ENCODE measurements at regions not wholly inside any gene's neighbourhood (a gene's known extent, or its start where the extent isn't known, plus 50 kb on each side); places are given as distances from the start of the nearest gene placed in this dataset.
"Not testable (repeated sequence)": the region's sequence is repeated elsewhere in the genome, so short reads cannot be mapped to it uniquely, and the experiment has no call there.

- no peak for DNase-seq (ENCODE audit: extremely low read depth, low read depth, low spot score)
Measured at GRCh38 chr9:126056312-126057021, 270.2 kb upstream of the MVB12B start.

DNA sequence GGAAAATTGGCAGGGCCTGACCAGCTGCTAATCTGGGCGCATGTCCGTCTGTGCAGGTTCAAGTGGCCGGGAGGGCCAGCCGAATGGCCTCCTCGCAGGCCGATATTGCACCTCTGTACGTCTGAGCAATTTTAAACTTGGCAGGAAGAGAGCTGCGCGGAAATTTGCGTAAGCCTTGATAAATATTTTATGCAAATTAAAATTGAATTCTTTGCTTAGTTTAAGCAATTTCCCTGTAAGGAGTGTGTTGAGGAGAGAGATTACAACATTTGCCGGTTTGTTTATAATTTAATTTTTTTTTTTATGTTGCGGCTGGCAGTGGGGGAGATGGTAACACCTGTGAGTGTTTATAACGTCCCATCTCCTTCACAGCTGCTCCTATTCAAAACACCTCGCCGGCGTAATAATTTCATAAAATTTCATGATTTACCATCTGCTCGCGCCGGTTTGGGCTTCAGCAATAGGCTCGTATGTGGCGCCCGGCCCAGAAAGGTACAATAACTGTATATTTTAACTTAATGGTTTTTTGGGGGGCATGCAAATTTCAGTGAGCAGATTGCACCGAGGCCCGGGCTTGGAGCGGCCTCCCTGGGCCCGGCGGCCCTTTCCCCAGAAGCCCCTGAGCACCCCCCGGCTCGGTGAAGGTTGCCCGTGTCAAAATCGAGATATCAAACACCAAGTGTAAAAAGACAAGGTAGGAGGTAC, 269.4 kb upstream of the MVB12B start:
- no peak for DNase-seq (ENCODE audit: extremely low read depth, low read depth, low spot score)

DNA sequence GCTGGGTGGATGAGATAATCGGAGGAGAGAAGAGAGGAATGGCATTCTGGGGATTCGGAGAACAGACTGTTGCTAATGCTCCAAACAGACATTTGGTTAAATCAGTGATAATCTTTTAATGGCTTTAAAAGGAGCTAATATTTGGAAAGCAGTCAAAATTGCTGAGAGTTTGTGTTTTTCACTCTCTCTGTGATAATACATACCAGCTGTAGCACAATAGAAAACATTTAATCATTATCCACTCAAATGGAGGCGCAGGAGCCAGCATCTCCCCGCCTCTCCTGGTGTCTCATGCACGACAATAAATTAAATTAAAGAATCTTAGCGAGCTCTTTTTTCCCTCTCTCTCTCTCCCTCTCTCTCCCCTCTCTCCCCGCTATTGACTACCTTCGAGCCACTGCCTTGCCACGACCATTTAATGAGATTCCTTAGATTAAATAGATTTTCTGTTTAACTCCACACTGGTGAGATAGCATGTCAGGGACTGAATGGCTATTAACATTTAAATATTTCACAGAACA, 268.6 kb upstream of the MVB12B start:
- no peak for DNase-seq (ENCODE audit: extremely low read depth, low read depth, low spot score)

GRCh38 chr9:126058591-126058990, 268.0 kb upstream of the MVB12B start:
- DNase-seq (ENCODE audit: extremely low read depth, low read depth, low spot score), result no peak

DNA sequence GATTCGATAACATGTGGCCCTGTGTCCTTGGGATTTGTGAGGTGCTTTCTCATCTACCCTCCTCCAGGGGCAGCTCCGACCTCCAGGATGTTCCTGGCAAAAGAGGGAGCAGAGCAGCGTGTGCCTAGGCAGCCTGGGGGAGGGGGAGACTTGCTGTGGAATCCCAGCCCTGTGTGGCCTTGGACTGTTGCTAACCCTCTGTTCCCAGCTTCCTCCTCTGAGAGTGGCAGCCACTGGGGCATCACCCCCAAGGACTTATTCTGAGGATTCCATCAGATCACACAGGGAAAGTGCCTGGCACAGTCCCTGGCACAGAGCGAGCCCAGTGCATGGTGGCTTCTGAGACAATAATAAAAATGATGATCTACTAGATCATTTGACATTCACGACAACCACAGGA, 265.1 kb upstream of the MVB12B start:
- no peak for DNase-seq (ENCODE audit: extremely low read depth, low read depth, low spot score)

DNA sequence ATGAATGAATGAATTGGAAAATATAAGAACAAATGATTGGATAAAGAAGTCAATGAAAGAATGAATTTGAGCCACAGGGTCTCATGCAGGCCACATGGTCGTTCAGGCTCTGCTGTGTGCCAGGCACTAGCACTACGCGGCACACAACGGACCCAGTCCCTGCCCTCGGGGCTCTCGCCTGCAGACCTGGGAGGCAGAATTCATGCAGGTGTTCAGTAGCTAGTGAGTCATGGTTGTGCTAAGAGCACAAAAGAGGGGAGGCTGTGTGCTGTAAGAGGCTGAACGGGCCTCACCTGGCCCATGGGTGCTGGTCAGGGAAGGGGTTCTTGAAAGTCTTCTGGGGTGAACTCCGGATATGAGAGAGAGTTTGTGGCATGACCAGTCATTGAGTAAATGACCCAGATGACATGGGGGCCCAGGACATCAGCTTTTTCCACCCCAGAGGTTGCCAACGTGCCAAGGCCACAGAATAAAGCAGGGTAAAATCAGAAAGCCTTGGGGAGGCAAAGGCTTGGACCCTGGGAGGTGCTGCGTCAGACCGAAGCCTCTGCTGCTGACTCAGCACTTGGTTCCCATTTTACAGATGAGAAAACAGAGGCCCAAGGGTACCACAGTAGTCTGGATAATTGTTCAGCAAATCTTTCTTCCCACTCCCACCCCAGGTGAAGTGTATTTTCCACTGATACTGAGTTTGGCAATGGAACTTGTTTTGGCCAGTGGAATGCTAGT, 264.3 kb upstream of the MVB12B start:
- no peak for DNase-seq (ENCODE audit: extremely low read depth, low read depth, low spot score)

DNA sequence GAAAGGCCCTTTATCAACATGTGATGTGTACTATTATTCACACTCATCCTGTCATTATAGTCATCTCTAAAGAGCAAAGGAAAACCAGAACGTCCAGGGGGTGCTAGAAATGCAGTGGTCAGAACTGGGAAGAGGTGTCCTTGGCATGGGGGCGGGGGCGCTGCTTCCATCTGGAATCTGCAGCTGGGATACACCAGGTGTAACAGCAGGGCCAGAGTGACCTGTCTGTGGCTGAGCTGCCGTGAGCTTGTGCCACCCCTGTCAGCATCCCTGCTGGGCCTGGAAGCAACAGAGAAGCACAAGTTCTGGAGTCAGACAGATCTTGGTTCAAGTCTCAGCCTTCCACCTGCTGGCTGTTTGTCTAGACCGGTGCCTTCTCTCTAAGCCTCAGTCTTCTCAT, 263.3 kb upstream of the MVB12B start:
- no peak for DNase-seq (ENCODE audit: extremely low read depth, low read depth, low spot score)

DNA sequence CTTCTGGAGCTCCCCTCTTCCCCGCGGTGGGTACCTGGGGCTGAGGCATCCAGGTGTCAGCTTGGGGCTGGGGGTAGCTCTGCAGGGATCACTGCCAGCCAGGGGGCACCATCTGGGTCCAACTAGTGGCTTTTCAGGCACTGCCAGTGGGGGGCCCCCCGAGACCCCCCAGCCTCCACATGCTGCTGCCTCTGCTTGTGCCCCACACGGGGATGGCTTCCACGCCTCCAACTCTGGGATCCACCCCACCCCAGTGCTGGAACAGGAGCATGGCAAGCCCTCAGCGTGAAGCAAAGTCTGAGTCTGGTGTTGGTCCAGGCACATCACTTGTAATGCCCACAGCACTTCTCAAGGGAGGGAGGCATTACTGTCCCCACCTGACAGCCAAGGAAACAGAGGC, 260.5 kb upstream of the MVB12B start:
- no peak for DNase-seq (ENCODE audit: extremely low read depth, low read depth, low spot score)

- DNase-seq (ENCODE audit: extremely low read depth, low read depth, low spot score), result no peak
Measured at GRCh38 chr9:126067031-126067734, 259.4 kb upstream of the MVB12B start.

- no peak for DNase-seq (ENCODE audit: extremely low read depth, low read depth, low spot score)
Measured at GRCh38 chr9:126068534-126069230, 257.9 kb upstream of the MVB12B start.

DNA sequence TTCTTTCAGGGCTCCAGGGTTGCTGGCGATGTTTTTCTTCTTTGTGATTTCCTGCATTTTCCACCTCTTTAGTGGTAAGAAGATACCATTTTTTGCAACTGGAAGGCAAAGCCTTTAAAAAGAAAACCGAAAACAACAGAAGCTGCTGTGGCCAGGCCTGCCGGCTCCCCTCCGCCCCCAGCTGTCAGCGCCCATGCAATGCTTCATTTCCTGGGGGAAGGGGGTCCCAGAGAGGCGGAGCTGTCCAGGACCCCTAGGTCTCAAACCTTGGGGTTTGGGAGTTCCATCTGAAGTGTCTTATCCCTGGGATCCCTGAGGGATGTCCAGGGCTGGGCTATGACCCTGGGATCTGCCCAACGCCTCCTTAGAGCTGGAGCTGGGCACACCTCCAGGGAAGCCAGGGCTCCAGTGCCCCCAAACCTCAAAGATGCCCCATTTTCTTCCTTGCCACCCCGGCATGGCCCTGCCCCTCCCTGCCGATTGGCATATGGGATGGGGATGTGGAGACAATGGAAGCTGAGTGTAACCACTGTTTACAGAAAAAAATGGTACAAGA, 257.2 kb upstream of the MVB12B start:
- DNase-seq (ENCODE audit: extremely low read depth, low read depth, low spot score), result no peak

DNA sequence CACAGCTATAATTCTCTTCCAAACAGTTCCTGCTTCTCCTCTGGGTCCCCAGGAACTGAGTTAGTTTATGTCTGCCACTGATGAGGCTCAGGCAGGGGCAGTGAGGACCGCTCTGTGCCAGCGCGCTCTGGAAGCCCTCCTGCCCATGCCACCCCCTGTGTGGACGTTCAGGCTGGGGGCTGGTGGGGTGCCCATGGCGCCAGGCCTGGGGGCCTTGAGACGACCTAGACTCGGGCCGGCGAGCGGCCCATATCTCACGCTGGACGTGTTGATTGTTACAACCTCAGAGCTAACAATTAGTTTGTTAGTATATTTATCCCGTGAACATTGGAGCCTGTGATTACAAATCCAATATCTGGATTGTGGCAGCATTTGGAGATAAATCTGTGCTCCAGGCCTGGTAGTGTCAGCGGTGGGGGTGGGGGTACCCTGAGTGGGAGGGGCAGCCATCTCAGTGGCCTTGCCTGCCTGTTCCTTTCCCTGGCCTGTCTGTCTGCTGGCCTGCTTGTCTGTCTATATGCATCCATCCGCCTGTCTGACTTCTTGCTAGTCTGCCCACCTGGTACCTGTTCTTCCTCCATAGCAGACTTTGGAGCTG, 256.5 kb upstream of the MVB12B start:
- no peak for DNase-seq (ENCODE audit: extremely low read depth, low read depth, low spot score)

GRCh38 chr9:126071076-126071750, 255.4 kb upstream of the MVB12B start:
- no peak for DNase-seq (ENCODE audit: extremely low read depth, low read depth, low spot score)

DNA sequence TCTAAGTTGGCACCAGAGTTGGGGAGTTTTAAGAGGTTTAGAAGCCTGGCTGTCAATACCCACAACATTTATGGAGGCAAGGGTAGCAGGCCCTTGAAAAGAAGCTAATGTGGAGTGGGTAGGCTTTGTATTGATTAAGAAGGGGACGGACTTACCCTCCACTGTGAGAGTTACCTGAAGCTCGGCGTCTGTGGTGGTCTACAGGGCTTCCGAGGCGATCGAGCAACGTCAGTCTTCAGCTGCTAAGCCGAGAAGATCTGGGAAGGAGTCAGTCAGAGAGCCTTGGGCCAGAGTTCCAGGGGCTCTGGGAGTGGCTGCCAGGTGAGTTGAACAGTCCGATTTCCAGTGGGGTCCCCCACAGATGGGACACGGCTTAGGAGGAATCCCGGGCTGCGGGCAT, 249.0 kb upstream of the MVB12B start:
- not testable (repeated sequence) for DNase-seq (ENCODE audit: extremely low read depth, low read depth, low spot score)

DNA sequence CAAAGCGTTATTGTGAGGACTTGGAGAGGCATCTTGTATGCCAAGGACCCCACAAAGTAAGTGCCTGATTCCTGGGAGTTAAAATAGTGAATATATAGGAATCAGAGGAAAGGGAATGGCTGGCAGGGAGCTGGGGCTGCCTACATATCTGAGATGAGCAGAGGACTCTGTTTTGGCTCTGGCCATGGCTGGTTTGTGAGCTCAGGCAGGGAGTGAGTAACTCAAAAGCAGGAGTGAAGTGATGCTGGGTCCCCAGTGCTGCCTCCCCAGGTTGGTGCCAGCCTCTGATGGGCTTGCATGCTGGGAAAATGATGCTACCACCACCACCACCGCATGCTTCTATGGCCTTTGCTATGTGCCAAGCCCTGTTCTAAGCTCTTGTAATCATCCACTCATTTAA, 246.0 kb upstream of the MVB12B start:
- no peak for DNase-seq (ENCODE audit: extremely low read depth, low read depth, low spot score)

DNA sequence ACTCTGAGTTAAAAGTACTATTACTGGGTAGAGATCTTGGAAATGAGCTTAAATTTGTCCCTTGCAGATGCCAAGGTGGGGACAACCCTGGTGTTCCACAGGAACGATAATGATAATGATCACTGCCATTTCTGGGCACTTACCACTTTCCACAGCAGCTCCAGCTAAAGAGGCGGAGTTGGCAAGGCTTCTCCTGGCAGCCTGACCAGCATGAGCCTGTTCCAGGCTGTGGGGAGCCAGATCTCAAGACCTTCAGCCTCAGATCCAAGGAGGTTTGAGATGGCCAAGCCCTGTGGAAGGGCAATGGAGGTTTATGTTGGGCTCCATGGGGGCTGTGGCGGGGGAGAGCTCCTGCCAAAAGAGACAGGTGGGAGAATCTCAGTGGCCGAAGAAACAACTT, 244.9 kb upstream of the MVB12B start:
- DNase-seq (ENCODE audit: extremely low read depth, low read depth, low spot score), result no peak

DNA sequence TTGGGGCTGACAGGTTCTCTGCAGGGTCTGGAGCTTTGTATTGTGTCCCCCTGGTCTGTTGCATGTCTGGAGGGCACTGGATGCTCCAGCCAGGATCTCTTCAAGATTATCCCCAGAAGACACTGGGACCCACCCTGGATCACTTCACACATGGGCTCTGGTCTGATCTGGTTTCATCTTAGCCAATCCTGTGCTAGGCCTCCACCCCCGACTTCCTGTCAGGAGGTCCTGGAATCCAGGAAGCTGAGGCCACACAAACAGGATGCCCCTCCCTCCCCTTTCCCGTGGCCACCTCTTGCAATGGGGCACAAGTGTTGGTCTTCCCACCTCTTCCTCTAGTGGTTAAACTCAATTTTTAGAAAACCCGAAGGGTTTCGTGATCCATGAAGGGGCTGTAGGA, 242.6 kb upstream of the MVB12B start:
- no peak for DNase-seq (ENCODE audit: extremely low read depth, low read depth, low spot score)

- no peak for DNase-seq (ENCODE audit: extremely low read depth, low read depth, low spot score)
Measured at GRCh38 chr9:126084696-126085095, 241.9 kb upstream of the MVB12B start.

DNA sequence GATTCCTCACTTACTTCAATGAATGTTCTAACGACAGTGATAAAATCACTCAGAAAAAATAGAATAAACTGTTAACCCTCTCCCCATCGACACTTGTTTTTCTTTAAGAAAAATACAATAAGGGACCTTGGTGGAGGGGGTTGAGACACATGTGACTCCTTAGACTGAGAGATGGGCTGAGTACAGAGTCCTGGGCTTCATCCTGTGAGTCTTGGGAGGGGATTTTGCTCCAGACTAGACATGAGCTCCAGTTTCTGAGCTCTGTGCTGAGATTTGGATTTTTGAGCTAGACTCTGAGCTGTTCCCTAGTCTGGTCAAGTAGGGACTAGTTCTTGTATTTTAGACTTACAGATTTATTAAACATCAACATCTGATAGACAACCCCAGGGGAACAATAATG, 241.5 kb upstream of the MVB12B start:
- DNase-seq (ENCODE audit: extremely low read depth, low read depth, low spot score), result no peak
